ENCODE measurements at regions not wholly inside any gene's neighbourhood (a gene's known extent, or its start where the extent isn't known, plus 50 kb on each side); places are given as distances from the start of the nearest gene placed in this dataset.

GRCh38 chr22:48368975-48369525 is 1458.6 kb downstream of the BRD1 start:
- Mint-ChIP-seq H3K27ac (ENCODE audit: unreplicated experiment) (no peak overlapping the region), H3K4me1 (peaks cover 12% of the 10 kb centered on the region)

GRCh38 chr22:48367731-48368130 is 1459.9 kb downstream of the BRD1 start:
- H3K36me3 Mint-ChIP-seq (ENCODE audit: low read depth), result no peaks in the 10 kb centered on the region
- peaks cover 12% of the 10 kb centered on the region for H3K4me1 Mint-ChIP-seq
- no peak overlapping the region for H3K27ac Mint-ChIP-seq (ENCODE audit: unreplicated experiment)
- no peak for DNase-seq (ENCODE audit: low read depth, low spot score)
- TF ChIP-seq CTCF (conservative IDR thresholded peaks at IDR 0.05), result no peak
- H3K27me3 Mint-ChIP-seq (ENCODE audit: low read depth), result peaks cover 9% of the 10 kb centered on the region
- no peaks in the 10 kb centered on the region for H3K9me3 Mint-ChIP-seq
- no peak overlapping the region for H3K4me3 Mint-ChIP-seq

More at GRCh38 chr22:48368975-48369525, 1458.6 kb downstream of the BRD1 start:
- Mint-ChIP-seq H3K27me3 (ENCODE audit: low read depth) (peaks cover 9% of the 10 kb centered on the region), H3K36me3 (ENCODE audit: low read depth) (no peaks in the 10 kb centered on the region), H3K9me3 (no peaks in the 10 kb centered on the region), H3K4me3 (no peak overlapping the region)
- no peak for TF ChIP-seq CTCF (conservative IDR thresholded peaks at IDR 0.05)
- no peak for DNase-seq (ENCODE audit: low read depth, low spot score)

DNA sequence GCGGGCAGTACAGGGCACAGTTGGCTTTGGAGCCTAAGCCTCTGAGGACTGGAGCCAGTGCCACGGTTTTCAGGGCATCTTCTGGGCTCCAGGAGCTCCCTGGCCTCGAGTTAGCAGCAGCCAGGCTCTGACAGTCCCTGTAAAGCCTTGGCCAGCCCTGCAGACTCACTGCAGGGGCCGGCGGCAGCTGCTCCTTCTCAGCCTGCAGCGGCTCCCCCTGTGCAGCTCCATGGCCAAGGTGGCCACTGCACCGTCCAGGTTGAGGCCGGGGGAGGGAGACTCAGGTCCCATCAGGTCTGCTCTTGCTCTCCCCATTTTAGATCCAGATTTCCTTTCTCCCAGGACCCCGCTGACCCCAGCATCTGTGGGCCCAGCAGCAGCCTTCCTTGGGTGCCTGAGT is 1461.1 kb downstream of the BRD1 start:
- TF ChIP-seq CTCF (conservative IDR thresholded peaks at IDR 0.05), result no peak

GRCh38 chr22:48366056-48366455 is 1461.6 kb downstream of the BRD1 start:
- H3K27me3 Mint-ChIP-seq (ENCODE audit: low read depth), result peaks cover 9% of the 10 kb centered on the region
- H3K4me1 Mint-ChIP-seq, result peaks cover 12% of the 10 kb centered on the region
- no peak for DNase-seq (ENCODE audit: low read depth, low spot score)
- TF ChIP-seq CTCF (conservative IDR thresholded peaks at IDR 0.05), result no peak
- H3K36me3 Mint-ChIP-seq (ENCODE audit: low read depth), result no peaks in the 10 kb centered on the region
- H3K9me3 Mint-ChIP-seq, result no peaks in the 10 kb centered on the region
- no peak overlapping the region for H3K4me3 Mint-ChIP-seq
- no peak overlapping the region for H3K27ac Mint-ChIP-seq (ENCODE audit: unreplicated experiment)

More for the DNA sequence above, 1461.1 kb downstream of the BRD1 start:
- Mint-ChIP-seq H3K36me3 (ENCODE audit: low read depth) (no peaks in the 10 kb centered on the region), H3K27ac (ENCODE audit: unreplicated experiment) (no peak overlapping the region), H3K9me3 (no peaks in the 10 kb centered on the region), H3K4me1 (peaks cover 12% of the 10 kb centered on the region), H3K27me3 (ENCODE audit: low read depth) (peaks cover 9% of the 10 kb centered on the region), H3K4me3 (no peak overlapping the region)
- DNase-seq (ENCODE audit: low read depth, low spot score), result no peak

GRCh38 chr22:48365386-48365785 is 1462.3 kb downstream of the BRD1 start:
- Mint-ChIP-seq H3K27ac (ENCODE audit: unreplicated experiment) (no peak overlapping the region), H3K27me3 (ENCODE audit: low read depth) (peaks cover 7% of the 10 kb centered on the region), H3K36me3 (ENCODE audit: low read depth) (no peaks in the 10 kb centered on the region), H3K4me1 (peaks cover 8% of the 10 kb centered on the region), H3K4me3 (no peak overlapping the region), H3K9me3 (no peaks in the 10 kb centered on the region)
- DNase-seq (ENCODE audit: low read depth, low spot score), result no peak
- TF ChIP-seq CTCF (conservative IDR thresholded peaks at IDR 0.05), result no peak

Data from neural crest cell (in vitro differentiated cells).